GM23338 (cell line): ENCODE measurements at regions not wholly inside any gene's neighbourhood (a gene's known extent, or its start where the extent isn't known, plus 50 kb on each side); places are given as distances from the start of the nearest gene placed in this dataset.

ENCODE experiments used
- CREB1 ChIP-seq: fragments of 250-450 bp; sonication (Bioruptor Pico); IDR thresholded peaks from 2 replicates; pipeline ENCODE4 v1.5.0; 2020; ENCODE audit warnings: low read depth, mild to moderate bottlenecking, moderate library complexity
- ETS1 ChIP-seq: IDR thresholded peaks from 2 replicates; pipeline ENCODE4 v1.6.1; 2016; ENCODE audit warnings: antibody characterized with exemption
- EZH2 ChIP-seq: fragments of 200-600 bp; sonication (generic); IDR thresholded peaks from one replicate; pipeline ENCODE4 v1.8.0; 2017; ENCODE audit warnings: antibody characterized with exemption, mild to moderate bottlenecking, low read depth; ENCODE audit not compliant: unreplicated experiment
- EZH2phosphoT487 ChIP-seq: fragments of 200-600 bp; sonication (generic); IDR thresholded peaks from one replicate; pipeline ENCODE4 v1.8.1; 2018; ENCODE audit warnings: antibody characterized with exemption; ENCODE audit not compliant: unreplicated experiment
- ZNF114 ChIP-seq: fragments of 250-450 bp; sonication (Bioruptor Pico); IDR thresholded peaks from 2 replicates; pipeline ENCODE4 v1.5.0; 2020; ENCODE audit warnings: mild to moderate bottlenecking, moderate library complexity
- ZNF331 ChIP-seq: fragments of 250-450 bp; sonication (Bioruptor Pico); IDR thresholded peaks from 2 replicates; pipeline ENCODE4 v1.5.0; 2020; ENCODE audit warnings: low read depth, mild to moderate bottlenecking, moderate library complexity
- TF ChIP-seq, protein P1 (sequence below): fragments of 250-450 bp; sonication (Bioruptor Pico); IDR thresholded peaks from 2 replicates; pipeline ENCODE4 v1.5.0; 2020; ENCODE audit warnings: mild to moderate bottlenecking, moderate library complexity
- TF ChIP-seq, protein P2 (sequence below), 2 experiments: fragments of 200-600 bp in 1 of 2; sonication (generic) in 1 of 2; conservative IDR thresholded peaks; 2 replicates each; pipeline versions ENCODE4 v1.5.1 to v1.6.1; 2016 to 2017; ENCODE audit warnings: antibody characterized with exemption in 2 of 2, low read depth in 2 of 2, mild to moderate bottlenecking in 2 of 2, moderate library complexity in 1 of 2

- TF ChIP-seq, protein P1, sequence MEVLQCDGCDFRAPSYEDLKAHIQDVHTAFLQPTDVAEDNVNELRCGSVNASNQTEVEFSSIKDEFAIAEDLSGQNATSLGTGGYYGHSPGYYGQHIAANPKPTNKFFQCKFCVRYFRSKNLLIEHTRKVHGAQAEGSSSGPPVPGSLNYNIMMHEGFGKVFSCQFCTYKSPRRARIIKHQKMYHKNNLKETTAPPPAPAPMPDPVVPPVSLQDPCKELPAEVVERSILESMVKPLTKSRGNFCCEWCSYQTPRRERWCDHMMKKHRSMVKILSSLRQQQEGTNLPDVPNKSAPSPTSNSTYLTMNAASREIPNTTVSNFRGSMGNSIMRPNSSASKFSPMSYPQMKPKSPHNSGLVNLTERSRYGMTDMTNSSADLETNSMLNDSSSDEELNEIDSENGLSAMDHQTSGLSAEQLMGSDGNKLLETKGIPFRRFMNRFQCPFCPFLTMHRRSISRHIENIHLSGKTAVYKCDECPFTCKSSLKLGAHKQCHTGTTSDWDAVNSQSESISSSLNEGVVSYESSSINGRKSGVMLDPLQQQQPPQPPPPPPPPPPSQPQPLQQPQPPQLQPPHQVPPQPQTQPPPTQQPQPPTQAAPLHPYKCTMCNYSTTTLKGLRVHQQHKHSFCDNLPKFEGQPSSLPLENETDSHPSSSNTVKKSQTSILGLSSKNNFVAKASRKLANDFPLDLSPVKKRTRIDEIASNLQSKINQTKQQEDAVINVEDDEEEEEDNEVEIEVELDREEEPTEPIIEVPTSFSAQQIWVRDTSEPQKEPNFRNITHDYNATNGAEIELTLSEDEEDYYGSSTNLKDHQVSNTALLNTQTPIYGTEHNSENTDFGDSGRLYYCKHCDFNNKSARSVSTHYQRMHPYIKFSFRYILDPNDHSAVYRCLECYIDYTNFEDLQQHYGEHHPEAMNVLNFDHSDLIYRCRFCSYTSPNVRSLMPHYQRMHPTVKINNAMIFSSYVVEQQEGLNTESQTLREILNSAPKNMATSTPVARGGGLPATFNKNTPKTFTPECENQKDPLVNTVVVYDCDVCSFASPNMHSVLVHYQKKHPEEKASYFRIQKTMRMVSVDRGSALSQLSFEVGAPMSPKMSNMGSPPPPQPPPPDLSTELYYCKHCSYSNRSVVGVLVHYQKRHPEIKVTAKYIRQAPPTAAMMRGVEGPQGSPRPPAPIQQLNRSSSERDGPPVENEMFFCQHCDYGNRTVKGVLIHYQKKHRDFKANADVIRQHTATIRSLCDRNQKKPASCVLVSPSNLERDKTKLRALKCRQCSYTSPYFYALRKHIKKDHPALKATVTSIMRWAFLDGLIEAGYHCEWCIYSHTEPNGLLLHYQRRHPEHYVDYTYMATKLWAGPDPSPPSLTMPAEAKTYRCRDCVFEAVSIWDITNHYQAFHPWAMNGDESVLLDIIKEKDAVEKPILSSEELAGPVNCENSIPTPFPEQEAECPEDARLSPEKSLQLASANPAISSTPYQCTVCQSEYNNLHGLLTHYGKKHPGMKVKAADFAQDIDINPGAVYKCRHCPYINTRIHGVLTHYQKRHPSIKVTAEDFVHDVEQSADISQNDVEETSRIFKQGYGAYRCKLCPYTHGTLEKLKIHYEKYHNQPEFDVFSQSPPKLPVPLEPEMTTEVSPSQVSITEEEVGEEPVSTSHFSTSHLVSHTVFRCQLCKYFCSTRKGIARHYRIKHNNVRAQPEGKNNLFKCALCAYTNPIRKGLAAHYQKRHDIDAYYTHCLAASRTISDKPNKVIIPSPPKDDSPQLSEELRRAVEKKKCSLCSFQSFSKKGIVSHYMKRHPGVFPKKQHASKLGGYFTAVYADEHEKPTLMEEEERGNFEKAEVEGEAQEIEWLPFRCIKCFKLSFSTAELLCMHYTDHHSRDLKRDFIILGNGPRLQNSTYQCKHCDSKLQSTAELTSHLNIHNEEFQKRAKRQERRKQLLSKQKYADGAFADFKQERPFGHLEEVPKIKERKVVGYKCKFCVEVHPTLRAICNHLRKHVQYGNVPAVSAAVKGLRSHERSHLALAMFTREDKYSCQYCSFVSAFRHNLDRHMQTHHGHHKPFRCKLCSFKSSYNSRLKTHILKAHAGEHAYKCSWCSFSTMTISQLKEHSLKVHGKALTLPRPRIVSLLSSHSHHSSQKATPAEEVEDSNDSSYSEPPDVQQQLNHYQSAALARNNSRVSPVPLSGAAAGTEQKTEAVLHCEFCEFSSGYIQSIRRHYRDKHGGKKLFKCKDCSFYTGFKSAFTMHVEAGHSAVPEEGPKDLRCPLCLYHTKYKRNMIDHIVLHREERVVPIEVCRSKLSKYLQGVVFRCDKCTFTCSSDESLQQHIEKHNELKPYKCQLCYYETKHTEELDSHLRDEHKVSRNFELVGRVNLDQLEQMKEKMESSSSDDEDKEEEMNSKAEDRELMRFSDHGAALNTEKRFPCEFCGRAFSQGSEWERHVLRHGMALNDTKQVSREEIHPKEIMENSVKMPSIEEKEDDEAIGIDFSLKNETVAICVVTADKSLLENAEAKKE: no peak
- TF ChIP-seq ZNF331 (no peak), ZNF114 (CRISPR knock-in tag) (no peak), EZH2phosphoT487 (no peak), EZH2 (no peak), CREB1 (CRISPR knock-in tag) (no peak), ETS1 (no peak)
- TF ChIP-seq, protein P2, sequence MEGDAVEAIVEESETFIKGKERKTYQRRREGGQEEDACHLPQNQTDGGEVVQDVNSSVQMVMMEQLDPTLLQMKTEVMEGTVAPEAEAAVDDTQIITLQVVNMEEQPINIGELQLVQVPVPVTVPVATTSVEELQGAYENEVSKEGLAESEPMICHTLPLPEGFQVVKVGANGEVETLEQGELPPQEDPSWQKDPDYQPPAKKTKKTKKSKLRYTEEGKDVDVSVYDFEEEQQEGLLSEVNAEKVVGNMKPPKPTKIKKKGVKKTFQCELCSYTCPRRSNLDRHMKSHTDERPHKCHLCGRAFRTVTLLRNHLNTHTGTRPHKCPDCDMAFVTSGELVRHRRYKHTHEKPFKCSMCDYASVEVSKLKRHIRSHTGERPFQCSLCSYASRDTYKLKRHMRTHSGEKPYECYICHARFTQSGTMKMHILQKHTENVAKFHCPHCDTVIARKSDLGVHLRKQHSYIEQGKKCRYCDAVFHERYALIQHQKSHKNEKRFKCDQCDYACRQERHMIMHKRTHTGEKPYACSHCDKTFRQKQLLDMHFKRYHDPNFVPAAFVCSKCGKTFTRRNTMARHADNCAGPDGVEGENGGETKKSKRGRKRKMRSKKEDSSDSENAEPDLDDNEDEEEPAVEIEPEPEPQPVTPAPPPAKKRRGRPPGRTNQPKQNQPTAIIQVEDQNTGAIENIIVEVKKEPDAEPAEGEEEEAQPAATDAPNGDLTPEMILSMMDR (conservative IDR thresholded peaks at IDR 0.05; ENCODE audit: low read depth in 2 of 2): no peak
Measured at GRCh38 chr1:194734970-194735369, 1548.6 kb upstream of the B3GALT2 start (continued).
